ENCODE measurements at regions not wholly inside any gene's neighbourhood (a gene's known extent, or its start where the extent isn't known, plus 50 kb on each side); places are given as distances from the start of the nearest gene placed in this dataset.

- TF ChIP-seq CTCF (IDR thresholded peaks at IDR 0.05), result no peak
- no peak for TF ChIP-seq POLR2AphosphoS5 (IDR thresholded peaks at IDR 0.05)
Observed at GRCh38 chr5:93267736-93268135, 313.3 kb downstream of the NR2F1-AS1 start.
